ENCODE measurements at regions not wholly inside any gene's neighbourhood (a gene's known extent, or its start where the extent isn't known, plus 50 kb on each side); places are given as distances from the start of the nearest gene placed in this dataset.
"Not testable (repeated sequence)": the region's sequence is repeated elsewhere in the genome, so short reads cannot be mapped to it uniquely, and the experiment has no call there.

DNA sequence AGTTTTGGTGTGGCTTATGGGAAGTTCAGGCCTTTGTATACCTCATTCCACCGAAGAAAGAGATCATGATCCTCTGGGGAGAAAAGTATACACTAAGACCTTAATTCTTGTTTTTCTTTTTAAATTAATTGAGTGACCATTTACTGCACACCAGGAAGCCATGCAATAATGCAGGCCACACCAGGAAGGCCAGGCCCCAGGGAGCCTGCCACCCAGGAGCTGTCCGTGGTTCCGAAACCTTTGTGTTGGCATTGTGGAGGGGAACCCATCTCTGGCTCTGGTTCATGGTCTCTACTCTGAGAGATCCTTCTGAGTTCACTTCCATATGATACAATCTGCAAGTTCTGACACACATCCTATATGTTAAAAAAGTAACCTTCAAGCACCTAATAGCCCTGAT is 291.8 kb downstream of the MIAT start:
- Histone ChIP-seq H3K4me2 (ENCODE audit: low read length) (no peak overlapping the region), H3K36me3 (ENCODE audit: control insufficient read depth, insufficient read depth, low read length) (no peaks in the 10 kb centered on the region), H3K4me1 (no peaks in the 10 kb centered on the region), H3K27ac (no peak overlapping the region), H3K9me3 (ENCODE audit: control insufficient read depth, low read length) (no peaks in the 10 kb centered on the region), H3K4me3 (ENCODE audit: low read depth, low read length) (no peak overlapping the region), H3K79me2 (no peaks in the 10 kb centered on the region), H2AFZ (no peak overlapping the region), H3K27me3 (ENCODE audit: control insufficient read depth, insufficient read depth, low read length) (no peaks in the 10 kb centered on the region), H3K9ac (no peak overlapping the region)
- TF ChIP-seq CTCF (IDR thresholded peaks at IDR 0.05) = no peak

GRCh38 chr22:26951139-26951538 is 293.8 kb downstream of the MIAT start:
- H3K9ac ChIP-seq; H3K4me2 ChIP-seq (ENCODE audit: low read length); H3K27ac ChIP-seq; H3K79me2 ChIP-seq; H2AFZ ChIP-seq; H3K36me3 ChIP-seq (ENCODE audit: control insufficient read depth, insufficient read depth, low read length); H3K4me1 ChIP-seq; H3K4me3 ChIP-seq (ENCODE audit: low read depth, low read length); H3K27me3 ChIP-seq (ENCODE audit: control insufficient read depth, insufficient read depth, low read length); H3K9me3 ChIP-seq (ENCODE audit: control insufficient read depth, low read length): not testable (repeated sequence)

- no peaks in the 10 kb centered on the region for H3K4me1 ChIP-seq
- no peaks in the 10 kb centered on the region for H3K27me3 ChIP-seq (ENCODE audit: control insufficient read depth, insufficient read depth, low read length)
- no peak for TF ChIP-seq CTCF (IDR thresholded peaks at IDR 0.05)
- no peaks in the 10 kb centered on the region for H3K79me2 ChIP-seq
- H2AFZ ChIP-seq = no peak overlapping the region
- no peaks in the 10 kb centered on the region for H3K36me3 ChIP-seq (ENCODE audit: control insufficient read depth, insufficient read depth, low read length)
- H3K9ac ChIP-seq = no peak overlapping the region
- H3K9me3 ChIP-seq (ENCODE audit: control insufficient read depth, low read length) = no peaks in the 10 kb centered on the region
- H3K4me3 ChIP-seq (ENCODE audit: low read depth, low read length) = no peak overlapping the region
- H3K27ac ChIP-seq = no peak overlapping the region
- no peak overlapping the region for H3K4me2 ChIP-seq (ENCODE audit: low read length)
Observed at GRCh38 chr22:26952004-26952403, 294.6 kb downstream of the MIAT start.

DNA sequence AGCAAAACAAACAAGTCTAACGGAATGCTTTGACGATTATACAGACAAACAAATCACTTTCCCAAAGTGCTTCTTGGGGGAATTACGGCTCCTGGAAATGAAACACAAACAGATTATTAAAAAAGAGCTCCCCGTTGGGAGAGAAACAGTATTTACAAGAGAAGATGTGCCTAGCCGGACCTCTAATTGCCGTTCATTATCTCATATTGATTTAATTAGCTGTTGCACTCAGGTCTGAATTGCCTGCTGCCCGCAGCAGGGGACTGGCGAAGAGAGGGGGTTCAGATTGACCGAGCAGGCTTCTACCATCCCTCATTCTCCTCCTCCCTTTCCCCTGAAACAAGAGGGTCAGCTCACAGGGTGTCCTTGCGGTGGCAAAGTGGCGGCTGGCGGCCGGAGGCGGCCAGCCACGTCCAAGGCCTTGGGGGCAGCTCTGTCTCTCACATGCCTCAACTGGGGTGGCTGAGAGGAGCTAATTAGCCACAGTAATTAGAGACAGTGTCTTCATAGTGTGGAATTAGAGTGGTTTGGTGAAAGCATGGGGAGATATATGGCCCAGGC is 295.1 kb downstream of the MIAT start:
- TF ChIP-seq CTCF (IDR thresholded peaks at IDR 0.05) = no peak
- H3K4me3 ChIP-seq (ENCODE audit: low read depth, low read length) = no peak overlapping the region
- H3K9me3 ChIP-seq (ENCODE audit: control insufficient read depth, low read length) = no peaks in the 10 kb centered on the region
- H3K9ac ChIP-seq = no peak overlapping the region
- no peaks in the 10 kb centered on the region for H3K79me2 ChIP-seq
- no peaks in the 10 kb centered on the region for H3K4me1 ChIP-seq
- H3K36me3 ChIP-seq (ENCODE audit: control insufficient read depth, insufficient read depth, low read length) = no peaks in the 10 kb centered on the region
- H2AFZ ChIP-seq = no peak overlapping the region
- H3K27me3 ChIP-seq (ENCODE audit: control insufficient read depth, insufficient read depth, low read length) = no peaks in the 10 kb centered on the region
- no peak overlapping the region for H3K27ac ChIP-seq
- H3K4me2 ChIP-seq (ENCODE audit: low read length) = no peak overlapping the region

GRCh38 chr22:26953012-26953883 is 295.9 kb downstream of the MIAT start:
- Histone ChIP-seq H3K36me3 (ENCODE audit: control insufficient read depth, insufficient read depth, low read length) (no peaks in the 10 kb centered on the region), H3K4me2 (ENCODE audit: low read length) (no peak overlapping the region), H3K27ac (no peak overlapping the region), H2AFZ (no peak overlapping the region), H3K79me2 (no peaks in the 10 kb centered on the region), H3K4me3 (ENCODE audit: low read depth, low read length) (no peak overlapping the region), H3K27me3 (ENCODE audit: control insufficient read depth, insufficient read depth, low read length) (no peaks in the 10 kb centered on the region), H3K4me1 (no peaks in the 10 kb centered on the region), H3K9me3 (ENCODE audit: control insufficient read depth, low read length) (no peaks in the 10 kb centered on the region), H3K9ac (no peak overlapping the region)
- TF ChIP-seq CTCF (IDR thresholded peaks at IDR 0.05) = no peak
